Right renal cortex interstitium (tissue), 3 donors: ENCODE measurements at regions not wholly inside any gene's neighbourhood (a gene's known extent, or its start where the extent isn't known, plus 50 kb on each side); places are given as distances from the start of the nearest gene placed in this dataset.
A peak's percentile ranks its signal among the peaks of the same experiment; 100 is the strongest.
"Not testable (repeated sequence)": the region's sequence is repeated elsewhere in the genome, so short reads cannot be mapped to it uniquely, and the experiment has no call there.

Experiments
- DNase-seq, 3 donors: peaks; one replicate each; pipeline ENCODE4 v3.0.0-alpha.2; 2013; ENCODE audit warnings: low read depth in 3 of 3, low spot score in 2 of 3

DNA sequence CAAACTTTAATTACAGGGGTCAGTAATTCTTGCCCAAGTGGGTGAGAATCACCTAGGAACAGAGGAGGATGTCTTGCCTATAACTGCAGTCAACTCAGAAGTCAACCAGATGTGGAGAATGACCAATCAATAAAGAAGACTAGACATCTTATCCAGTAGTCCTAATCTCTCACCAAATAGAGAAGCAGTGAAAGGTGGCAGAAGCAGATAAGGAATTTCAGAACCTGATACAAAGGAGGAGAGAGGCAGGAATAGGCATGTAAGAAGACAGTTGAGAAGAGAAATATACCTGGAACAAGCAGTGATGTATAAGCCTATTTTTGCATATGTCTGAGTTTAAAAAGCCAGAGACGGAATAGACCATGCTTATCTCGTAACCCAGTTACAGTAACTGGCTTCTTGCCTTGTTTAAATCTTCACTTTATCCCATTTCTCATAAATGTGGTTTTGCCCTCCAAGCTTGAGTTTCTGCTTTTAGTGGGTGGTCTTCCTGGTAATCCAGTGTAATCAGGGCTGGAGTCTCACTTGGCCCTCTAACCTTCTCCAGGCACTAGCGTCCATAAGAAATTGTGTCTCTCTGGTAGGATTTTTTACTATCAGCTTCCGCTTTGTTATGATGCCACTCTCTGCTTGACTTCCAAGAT lies 401.0 kb downstream of the SUCLG1 start:
- DNase-seq = no peak

DNA sequence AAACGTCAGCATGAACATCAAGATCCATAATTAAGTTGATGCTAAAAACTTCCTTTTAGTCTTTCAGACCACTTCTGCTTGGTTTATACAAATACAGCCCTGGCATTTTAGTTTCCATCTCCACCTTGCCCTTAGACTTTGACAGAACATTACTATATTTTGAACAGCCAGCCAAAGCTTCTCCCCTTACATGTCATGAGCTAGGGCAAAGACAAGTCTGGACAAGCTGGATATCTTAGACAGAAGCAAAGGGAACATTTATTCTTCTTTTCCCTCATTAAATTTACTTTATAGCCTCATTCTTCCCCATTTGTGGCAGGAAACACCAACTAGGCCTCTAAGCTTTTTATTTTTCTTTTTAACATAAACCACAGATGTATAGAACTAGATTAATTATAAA lies 403.3 kb downstream of the SUCLG1 start:
- no peak for DNase-seq

DNA sequence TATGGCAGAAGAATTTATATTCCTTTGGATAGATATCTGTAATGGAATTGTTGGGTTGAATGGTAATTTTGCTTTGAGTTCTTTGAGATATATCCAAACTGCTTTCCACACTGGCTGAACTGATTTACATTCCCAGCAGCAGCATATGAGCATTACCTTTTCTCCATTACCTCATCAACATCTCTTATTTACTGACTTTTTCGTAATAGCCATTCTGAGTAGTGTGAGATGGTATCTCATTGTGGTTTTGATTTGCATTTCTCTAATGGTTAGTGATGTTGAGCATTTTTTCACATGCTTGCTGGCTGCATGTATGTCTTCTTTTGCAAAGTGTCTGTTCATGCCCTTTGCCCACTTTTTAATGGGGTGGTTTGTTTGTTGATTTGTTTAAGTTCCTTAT lies 404.5 kb downstream of the SUCLG1 start:
- DNase-seq = not testable (repeated sequence)

DNA sequence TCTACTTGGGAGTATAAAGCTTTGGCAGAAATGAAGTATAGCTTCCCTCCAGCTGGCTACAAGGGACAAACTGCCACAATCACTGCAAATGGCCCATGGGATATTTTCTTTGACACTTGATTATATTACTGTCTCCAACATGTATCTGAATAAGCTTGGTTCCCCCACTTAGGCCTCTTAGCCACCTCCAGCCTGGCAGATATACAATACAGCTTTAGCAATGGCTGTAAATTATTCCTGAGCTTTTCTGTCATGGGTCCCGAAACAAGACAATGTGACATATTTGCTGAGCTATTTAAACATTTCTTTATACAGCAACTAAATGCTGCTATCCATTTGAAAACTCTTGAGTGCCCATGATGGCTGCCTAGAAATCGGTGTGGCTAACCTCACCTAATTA lies 406.2 kb downstream of the SUCLG1 start:
- DNase-seq = no peak

DNA sequence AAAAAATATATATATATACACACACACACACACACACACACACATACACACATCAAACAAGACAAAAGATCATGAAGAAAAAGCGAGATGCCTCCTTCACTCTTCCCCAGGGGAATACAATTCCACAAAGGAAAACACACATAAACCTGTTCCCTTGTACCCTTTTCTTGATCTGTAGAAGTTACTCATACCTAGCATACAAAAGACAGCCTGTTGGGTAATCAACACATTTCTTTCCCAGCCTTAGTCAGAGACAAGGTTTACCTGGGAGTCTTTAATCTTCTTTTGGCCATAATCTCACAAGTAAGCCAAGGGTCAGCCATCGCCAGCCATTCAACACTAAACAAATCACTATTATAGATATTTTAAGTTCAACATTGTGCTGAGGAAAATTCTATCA lies 407.0 kb downstream of the SUCLG1 start:
- no peak for DNase-seq

DNA sequence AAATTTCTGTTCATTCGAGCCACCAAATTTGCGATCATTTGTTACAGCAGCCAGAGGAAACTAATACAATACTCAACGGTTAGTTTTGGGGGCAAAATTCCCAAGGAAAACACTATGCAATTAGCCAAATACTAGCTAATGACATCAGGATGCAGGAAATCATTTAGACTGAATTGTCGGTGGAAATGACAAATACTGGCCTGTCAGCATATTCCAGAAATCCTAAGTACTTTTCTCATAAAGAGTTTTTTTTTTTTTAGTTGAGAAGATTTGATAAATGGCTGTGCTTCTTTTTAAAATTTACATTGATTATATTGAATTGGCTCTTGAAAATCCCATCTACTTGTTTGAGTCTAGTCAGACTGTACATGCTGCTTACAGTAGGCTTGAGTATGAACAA lies 410.1 kb downstream of the SUCLG1 start:
- DNase-seq = no peak

DNA sequence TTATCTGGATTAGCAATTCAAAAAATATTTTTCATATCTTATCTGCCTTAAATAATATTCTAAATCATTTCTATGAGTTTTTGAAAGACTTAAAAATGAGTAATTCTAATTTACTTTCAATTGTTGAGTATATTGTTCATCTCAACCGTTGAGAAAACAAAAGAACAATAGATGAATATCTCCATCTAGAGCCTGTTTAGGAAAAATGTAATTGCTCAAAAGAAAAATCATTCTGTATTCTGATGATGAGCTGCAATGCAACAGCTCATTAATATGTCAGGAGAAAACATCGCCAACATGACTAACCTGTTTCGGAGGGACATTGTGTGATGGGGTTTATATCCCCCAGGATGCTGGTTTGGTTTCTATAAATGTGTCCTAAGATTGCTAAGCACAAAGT lies 417.6 kb downstream of the SUCLG1 start:
- no peak for DNase-seq

DNA sequence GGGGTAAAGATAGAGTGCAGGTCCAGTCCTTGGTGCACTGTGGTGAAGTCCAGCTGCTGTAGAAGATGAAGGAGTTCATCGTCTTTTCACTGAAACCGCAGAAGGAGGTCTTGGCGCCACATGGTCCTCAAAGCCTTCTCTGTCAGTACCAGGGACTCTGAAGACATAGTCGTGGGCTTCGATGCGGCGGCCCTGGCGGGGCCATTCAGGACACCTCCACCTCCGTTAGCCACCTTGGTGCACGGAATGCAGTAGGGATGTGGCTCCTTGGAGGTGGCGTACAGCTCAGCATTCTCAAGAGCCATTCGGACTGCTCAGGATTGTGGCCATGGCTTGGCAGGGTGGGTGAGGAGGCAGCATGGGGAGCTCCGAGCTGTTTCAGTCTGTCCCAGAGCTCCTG lies 418.8 kb downstream of the SUCLG1 start:
- DNase-seq = no peak

DNA sequence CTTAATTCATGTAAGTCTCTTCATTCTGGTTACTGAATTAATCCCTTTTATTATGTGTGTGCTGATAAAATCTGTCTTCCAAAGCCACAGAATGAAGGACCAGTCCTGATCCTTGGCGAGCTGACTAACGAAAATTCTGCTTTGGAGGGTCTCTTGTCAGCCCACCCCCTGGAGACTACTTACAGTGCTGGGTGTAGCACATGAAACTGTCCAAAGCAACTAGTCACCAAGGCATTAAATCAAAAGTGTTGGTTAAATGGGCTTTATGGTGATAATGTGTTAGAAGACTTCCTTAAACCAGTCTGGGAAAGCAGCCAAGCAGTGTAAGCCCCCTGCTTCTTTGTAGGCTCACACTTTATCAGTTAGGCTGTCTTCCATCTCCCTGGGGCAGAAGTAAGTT lies 420.2 kb downstream of the SUCLG1 start:
- DNase-seq = peak; percentile 13 to 38 (median 15)

DNA sequence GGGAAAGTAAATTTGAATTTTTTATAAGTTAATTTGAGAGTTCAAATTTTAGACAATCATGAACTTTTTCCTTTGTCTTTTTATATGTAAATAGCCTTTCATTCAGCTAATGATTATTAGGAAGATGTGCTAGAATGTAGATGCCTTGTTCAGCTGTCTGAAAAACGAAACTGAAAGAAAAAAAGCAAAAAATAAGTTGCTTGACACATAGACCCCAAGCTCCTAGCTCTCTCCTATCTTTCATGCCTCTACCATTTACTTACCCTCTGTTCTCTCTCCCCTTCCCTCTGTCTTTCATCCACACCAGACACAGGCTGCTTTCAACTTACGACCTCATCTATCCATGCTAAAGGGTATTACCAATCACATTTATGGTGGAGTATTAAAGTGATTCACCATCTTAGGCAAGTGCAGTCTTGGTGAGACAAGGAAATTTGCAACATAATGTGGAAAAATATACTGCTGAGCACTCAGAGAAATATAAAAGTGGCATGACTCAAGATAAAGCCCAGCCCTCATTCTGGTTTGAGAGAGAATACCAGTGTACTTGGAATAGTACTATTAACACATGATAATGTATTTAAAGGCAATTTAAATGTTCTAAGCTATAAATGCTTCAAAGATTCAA lies 425.6 kb downstream of the SUCLG1 start:
- no peak for DNase-seq

DNA sequence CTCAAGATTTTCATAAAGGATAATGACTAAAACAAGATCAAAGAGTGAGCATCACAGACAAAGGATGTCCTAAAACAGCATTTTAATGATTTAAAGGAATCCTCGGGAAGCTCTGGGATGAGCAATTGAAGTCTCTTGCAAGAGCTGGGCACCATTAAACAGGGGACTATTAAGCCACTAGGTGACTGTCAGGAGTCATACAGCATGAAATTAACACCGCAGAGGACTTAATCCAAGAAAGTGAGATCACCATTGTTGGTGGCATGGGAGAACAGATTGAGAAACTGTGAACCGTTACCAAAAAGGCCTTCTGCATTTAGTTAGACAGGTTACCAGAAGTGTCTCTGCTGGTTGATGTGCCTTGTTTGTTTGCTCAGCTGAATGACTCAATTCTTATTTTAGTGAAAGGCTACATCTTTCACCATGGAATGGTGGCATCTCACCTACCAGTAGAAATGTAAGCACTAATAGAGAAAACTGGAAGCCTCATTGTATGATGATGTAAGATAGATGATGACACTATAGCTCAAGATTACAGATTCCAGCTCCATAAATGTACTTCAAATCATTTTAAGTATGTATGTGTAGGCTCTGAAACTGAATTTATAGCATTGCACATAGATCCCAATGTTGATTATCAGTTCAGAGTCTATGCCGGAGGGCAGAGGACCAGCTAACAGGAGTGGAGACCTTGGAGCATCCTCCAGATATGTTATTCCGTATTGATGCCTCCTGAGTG lies 427.6 kb downstream of the SUCLG1 start:
- no peak for DNase-seq

DNA sequence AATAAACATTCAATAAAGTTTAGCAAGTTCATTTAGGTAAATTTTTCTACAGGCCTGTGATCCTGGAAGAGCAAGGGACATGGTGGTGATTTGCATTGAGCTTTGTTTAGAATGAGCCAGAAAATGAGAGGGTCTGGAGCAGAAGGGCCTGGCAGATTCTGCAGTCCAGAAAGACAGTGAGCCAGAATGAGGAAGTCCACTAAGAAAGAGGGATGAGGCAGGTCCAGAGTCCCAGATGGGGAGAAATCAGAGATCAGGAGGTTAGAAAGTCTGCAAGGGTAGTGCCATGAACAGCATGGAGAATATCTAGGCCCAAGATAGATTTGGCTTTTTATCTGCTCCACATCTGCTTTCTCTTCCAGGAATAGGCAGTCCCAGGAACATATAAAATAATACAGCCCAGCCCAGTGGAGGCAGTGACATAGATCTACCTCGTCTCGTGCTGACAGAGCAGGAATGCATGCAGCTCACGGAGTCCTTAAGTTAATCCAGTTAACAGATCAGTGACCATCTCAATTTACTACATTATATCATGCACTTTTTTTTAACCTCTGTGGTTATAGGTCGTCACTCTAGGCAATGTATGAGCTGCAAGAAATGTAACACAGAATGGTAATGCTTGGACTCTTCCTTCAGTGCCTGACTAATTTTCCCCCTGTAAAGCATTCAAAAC lies 429.0 kb downstream of the SUCLG1 start:
- DNase-seq = no peak

DNA sequence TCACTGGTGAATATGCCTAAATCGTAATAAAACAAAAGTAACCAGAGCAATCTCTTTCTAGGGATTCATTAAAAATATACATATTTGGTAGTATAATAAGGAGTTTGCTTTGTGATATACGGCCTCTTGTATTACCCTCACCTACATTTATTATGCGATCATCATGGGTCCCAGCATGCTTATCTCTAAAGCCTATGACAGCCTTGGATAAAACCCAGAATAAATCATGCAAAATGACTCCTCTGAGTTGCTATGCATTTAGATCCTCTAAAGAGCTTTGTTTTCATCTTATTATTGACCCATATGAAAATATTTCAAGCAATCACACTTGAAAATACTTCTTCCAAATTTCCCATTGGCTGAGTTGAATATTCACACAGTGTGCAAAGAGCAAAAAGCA lies 432.3 kb downstream of the SUCLG1 start:
- DNase-seq = no peak

DNA sequence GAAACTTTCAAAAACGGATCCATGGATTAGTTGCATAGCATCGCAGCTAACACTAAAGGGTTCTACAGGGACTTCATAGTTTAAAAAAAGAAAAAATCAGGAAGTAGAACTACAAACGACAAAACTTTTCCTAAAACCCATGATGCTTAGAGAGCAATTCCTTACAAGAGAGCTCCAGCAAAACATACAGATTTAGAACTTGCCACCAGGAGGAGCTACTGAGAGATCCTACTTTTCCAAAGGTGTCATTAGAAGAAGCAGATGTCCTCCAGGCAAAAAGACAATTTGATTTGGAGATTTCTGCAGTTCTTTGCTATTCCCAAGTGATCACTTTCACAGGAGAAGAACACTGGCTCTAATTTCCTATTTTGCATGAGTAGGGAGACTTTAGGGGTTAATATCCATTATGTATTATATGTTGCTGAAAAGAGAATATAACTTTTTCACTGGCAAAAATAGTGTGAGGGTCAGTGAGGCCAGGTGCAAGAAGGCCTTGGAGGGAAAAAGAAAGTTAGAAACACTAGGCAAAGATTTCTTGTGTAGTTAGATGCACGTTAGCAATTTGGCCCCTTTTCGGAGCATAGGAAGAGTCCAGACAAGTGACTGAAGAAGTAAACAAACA lies 436.2 kb downstream of the SUCLG1 start:
- DNase-seq = peak; percentile 20 to 34 (median 26)

DNA sequence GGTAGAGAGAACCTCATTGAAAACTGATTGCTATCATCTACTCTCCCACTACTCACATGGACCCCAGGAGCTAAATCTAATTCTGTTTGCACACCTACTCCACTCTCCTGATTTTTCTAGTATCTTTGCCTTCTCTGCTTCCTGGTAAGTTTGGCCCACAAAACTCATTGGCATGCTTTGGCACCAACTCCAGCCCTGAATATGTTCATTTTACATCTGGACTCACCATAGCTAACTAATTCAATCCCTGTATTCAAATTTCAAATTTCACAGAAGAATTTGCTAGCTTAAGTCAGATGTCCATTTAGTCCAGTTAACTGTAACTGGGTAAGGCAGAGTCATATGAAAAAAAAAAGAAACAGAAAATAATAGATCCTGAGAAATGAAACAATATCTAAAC lies 442.1 kb downstream of the SUCLG1 start:
- no peak for DNase-seq

DNA sequence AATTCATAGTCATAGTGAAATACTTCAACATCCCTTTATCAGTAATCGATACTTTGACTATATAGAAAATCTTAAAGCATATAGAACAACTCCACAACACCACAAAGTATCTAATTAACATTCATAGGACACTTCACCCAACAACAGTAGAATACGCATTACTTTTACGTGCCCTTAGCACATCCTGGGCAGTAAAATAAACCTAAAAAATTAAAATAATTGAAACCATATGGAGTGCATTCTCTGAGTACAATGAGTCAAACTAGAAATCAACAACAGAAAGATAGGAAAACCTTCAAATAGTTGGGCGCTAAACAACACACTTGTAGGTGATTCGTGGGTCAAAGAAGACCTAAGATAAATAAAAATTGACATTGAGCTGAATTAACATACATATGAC lies 442.9 kb downstream of the SUCLG1 start:
- DNase-seq = no peak

DNA sequence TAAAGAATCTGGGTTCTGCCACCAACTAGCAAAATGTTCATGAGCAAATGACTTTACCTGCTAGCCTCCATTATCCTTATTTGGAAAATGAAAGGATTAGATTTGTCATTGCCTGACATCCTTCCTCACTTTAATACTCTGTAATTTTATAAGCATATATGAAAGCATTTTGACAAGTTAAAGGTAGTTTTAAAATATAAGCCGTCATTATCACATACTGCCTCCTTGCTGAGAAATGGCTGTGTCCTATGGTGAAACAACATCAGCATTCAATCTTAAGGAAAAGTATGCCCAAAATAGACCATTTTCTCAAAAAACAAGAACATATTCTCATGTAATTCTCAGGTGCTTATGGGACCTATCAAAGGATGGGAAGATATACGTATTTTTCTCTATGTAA lies 461.2 kb downstream of the SUCLG1 start:
- no peak for DNase-seq

DNA sequence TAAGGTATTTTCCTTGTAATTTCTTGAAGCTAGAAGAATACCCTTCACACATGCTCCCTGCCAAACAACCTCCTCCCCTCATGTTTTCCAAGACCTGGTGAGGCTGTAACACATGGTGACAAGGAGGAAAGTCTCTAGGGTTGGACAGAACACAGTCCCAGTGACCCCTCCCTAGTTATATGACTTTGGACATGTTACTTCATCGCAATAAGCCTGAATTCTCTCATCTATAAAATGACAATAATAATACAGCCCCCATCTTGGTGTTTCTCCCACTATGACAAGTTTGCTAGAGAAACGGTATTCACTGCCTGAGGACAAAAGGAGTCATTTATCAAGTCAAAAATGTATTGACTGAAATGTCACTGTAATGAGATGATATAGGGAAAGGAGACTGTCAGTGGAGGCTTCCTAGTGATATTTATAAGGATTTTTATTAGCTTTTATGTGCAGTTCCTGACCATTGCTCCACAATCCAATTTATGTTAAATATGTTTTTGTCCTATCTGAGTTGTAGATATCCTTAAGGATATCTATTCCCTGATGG lies 464.4 kb downstream of the SUCLG1 start:
- no peak for DNase-seq

DNA sequence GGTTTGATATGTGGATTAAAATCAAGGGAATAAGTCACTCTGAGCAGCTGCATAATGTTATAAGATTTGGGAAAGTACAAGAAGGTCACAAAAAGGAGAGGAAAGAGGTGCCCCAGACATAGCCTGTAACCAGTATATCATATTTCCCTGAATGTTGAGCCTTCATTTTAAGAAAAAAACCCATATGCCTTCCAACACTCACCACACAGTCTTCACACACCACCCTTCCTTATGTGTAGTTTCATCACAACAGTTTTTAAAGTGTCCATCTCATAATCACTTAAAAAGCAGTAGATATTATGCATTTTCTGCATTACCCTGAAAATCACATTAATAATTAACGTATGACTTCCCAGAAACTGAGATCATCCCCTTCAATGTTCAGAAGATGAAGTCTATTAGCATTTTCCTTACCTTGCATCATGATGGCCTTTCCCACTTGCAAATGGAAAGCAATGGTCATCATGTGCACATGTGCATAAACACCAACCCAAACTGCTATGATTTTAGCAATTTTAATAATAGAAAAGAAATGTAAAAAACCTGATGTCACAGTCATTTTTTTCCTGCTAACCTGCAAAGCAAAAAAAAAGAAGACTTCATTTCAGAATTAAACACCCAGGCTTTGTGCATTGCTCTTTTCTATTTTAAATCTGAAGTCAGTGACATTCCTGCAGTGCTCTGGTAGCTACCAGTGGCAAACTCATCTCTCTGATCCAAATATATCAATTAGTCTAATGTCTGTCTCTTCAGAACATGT lies 465.0 kb downstream of the SUCLG1 start:
- DNase-seq = no peak

DNA sequence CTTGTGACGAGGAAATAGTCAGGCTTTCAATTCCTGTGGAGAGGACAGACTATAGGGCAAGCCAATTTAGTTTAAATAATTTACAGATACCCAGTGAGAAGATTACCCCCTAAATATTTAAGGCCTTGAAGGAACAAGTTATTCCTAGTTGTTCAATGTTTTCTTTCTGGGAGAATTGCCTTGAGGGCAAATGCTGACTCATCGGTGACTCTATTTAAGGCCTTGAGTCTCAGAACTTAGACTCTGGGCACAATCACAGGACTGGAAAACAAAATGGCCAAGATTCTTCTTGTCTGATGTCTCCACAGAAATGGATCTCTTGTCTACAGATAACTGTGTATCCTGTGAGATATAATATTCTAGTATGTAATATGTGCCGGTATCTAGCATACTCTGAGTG lies 467.1 kb downstream of the SUCLG1 start:
- DNase-seq = no peak
